ENCODE measurements at regions not wholly inside any gene's neighbourhood (a gene's known extent, or its start where the extent isn't known, plus 50 kb on each side); places are given as distances from the start of the nearest gene placed in this dataset.
"Not testable (repeated sequence)": the region's sequence is repeated elsewhere in the genome, so short reads cannot be mapped to it uniquely, and the experiment has no call there.

GRCh38 chr9:109652971-109653370, 127.0 kb upstream of the PALM2AKAP2 start:
- Histone ChIP-seq H3K4me1 (ENCODE audit: insufficient read depth, low read length, poor library complexity, severe bottlenecking) (no peaks in the 10 kb centered on the region), H3K4me3 (ENCODE audit: low read depth, low read length, poor library complexity, severe bottlenecking) (no peak overlapping the region), H3K27me3 (replicated peaks; ENCODE audit: insufficient read depth, low read depth, low read length, poor library complexity) (no peaks in the 10 kb centered on the region), H3K36me3 (ENCODE audit: insufficient read depth, low read length, poor library complexity, severe bottlenecking) (no peaks in the 10 kb centered on the region), H3K27ac (ENCODE audit: low read depth, low read length, poor library complexity, severe bottlenecking) (no peak overlapping the region), H3K9me3 (ENCODE audit: low read depth, low read length, poor library complexity, severe bottlenecking) (no peaks in the 10 kb centered on the region)
- TF ChIP-seq CTCF (conservative IDR thresholded peaks at IDR 0.05; ENCODE audit: low read depth, low read length) = peak; percentile 62
- no peak for TF ChIP-seq EZH2 (IDR thresholded peaks at IDR 0.05; ENCODE audit: borderline replicate concordance, low read depth, low read length, poor library complexity, severe bottlenecking)
- intact Hi-C loops (cut with micrococcal nuclease; ENCODE audit: unreplicated experiment) = loop anchor here (1.0 kb wide), 1 partner anchor 79 kb away; no protein-coding TSS in a partner anchor
- no TSS peak for BruUV-seq (replicated peaks)
- CTCF ChIA-PET = interaction anchor here (1.4 kb wide), 1 partner anchor 79 kb away, joined by 3 read pairs; no protein-coding TSS in a partner anchor
- POLR2A ChIA-PET (ENCODE audit: low non-redundant PET) = no interaction called here
- peak; percentile 29 for DNase-seq (ENCODE audit: low spot score)

GRCh38 chr9:109653470-109653869, 126.5 kb upstream of the PALM2AKAP2 start:
- H3K27ac ChIP-seq (ENCODE audit: low read depth, low read length, poor library complexity, severe bottlenecking) = no peak overlapping the region
- TF ChIP-seq CTCF (conservative IDR thresholded peaks at IDR 0.05; ENCODE audit: low read depth, low read length) (no peak), EZH2 (IDR thresholded peaks at IDR 0.05; ENCODE audit: borderline replicate concordance, low read depth, low read length, poor library complexity, severe bottlenecking) (no peak)
- ChIA-PET POLR2A (ENCODE audit: low non-redundant PET) (no interaction called here), CTCF (interaction anchor here (1.4 kb wide), 1 partner anchor 79 kb away, joined by 3 read pairs; no protein-coding TSS in a partner anchor)
- no peaks in the 10 kb centered on the region for H3K36me3 ChIP-seq (ENCODE audit: insufficient read depth, low read length, poor library complexity, severe bottlenecking)
- no TSS peak for BruUV-seq (replicated peaks)
- no peak for DNase-seq (ENCODE audit: low spot score)
- no peaks in the 10 kb centered on the region for H3K4me1 ChIP-seq (ENCODE audit: insufficient read depth, low read length, poor library complexity, severe bottlenecking)
- no peaks in the 10 kb centered on the region for H3K27me3 ChIP-seq (replicated peaks; ENCODE audit: insufficient read depth, low read depth, low read length, poor library complexity)
- no peak overlapping the region for H3K4me3 ChIP-seq (ENCODE audit: low read depth, low read length, poor library complexity, severe bottlenecking)
- H3K9me3 ChIP-seq (ENCODE audit: low read depth, low read length, poor library complexity, severe bottlenecking) = no peaks in the 10 kb centered on the region
- intact Hi-C loops (cut with micrococcal nuclease; ENCODE audit: unreplicated experiment) = loop anchor here (1.0 kb wide), 1 partner anchor 79 kb away; no protein-coding TSS in a partner anchor

GRCh38 chr9:109663978-109664377, 116.0 kb upstream of the PALM2AKAP2 start:
- BruUV-seq (replicated peaks); H3K9me3 ChIP-seq (ENCODE audit: low read depth, low read length, poor library complexity, severe bottlenecking); H3K4me1 ChIP-seq (ENCODE audit: insufficient read depth, low read length, poor library complexity, severe bottlenecking); CTCF ChIA-PET; H3K27me3 ChIP-seq (replicated peaks; ENCODE audit: insufficient read depth, low read depth, low read length, poor library complexity); intact Hi-C loops (cut with micrococcal nuclease; ENCODE audit: unreplicated experiment); DNase-seq (ENCODE audit: low spot score); H3K36me3 ChIP-seq (ENCODE audit: insufficient read depth, low read length, poor library complexity, severe bottlenecking); H3K4me3 ChIP-seq (ENCODE audit: low read depth, low read length, poor library complexity, severe bottlenecking); POLR2A ChIA-PET (ENCODE audit: low non-redundant PET); H3K27ac ChIP-seq (ENCODE audit: low read depth, low read length, poor library complexity, severe bottlenecking): not testable (repeated sequence)

- BruUV-seq (replicated peaks); H3K36me3 ChIP-seq (ENCODE audit: insufficient read depth, low read length, poor library complexity, severe bottlenecking); CTCF ChIA-PET; intact Hi-C loops (cut with micrococcal nuclease; ENCODE audit: unreplicated experiment); H3K4me3 ChIP-seq (ENCODE audit: low read depth, low read length, poor library complexity, severe bottlenecking); H3K27me3 ChIP-seq (replicated peaks; ENCODE audit: insufficient read depth, low read depth, low read length, poor library complexity); H3K4me1 ChIP-seq (ENCODE audit: insufficient read depth, low read length, poor library complexity, severe bottlenecking); DNase-seq (ENCODE audit: low spot score); H3K9me3 ChIP-seq (ENCODE audit: low read depth, low read length, poor library complexity, severe bottlenecking); H3K27ac ChIP-seq (ENCODE audit: low read depth, low read length, poor library complexity, severe bottlenecking); POLR2A ChIA-PET (ENCODE audit: low non-redundant PET): not testable (repeated sequence)
These were observed 114.3 kb upstream of the PALM2AKAP2 start for GRCh38 chr9:109665736-109666135.
